GM12878 (cell line): ENCODE measurements at regions not wholly inside any gene's neighbourhood (a gene's known extent, or its start where the extent isn't known, plus 50 kb on each side); places are given as distances from the start of the nearest gene placed in this dataset.

ENCODE experiments used
- ATAC-seq: fragments of 200-7000 bp; cut with Tn5 transposase; 3 replicates; pipeline ENCODE4 v1.9.1; 2020; ENCODE audit warnings: mild to moderate bottlenecking, moderate library complexity
- BruUV-seq: library from RNA; stranded (reverse); fragments of 400-500 nt; replicated peaks from 2 replicates; lab custom pipeline; 2021; lab: Mats Ljungman, UMichigan
- CTCF ChIA-PET: fragments of 300-600 bp; sonication (Branson Sonifier 250); formaldehyde crosslinking; extraction: SDS; loops from one replicate; lab custom pipeline; 2021; ENCODE audit warnings: inconsistent platforms; lab: Yijun Ruan, JAX
- POLR2A ChIA-PET: fragments of 350-600 bp; formaldehyde crosslinking; extraction: SDS; loops from one replicate; lab custom pipeline; 2021; ENCODE audit warnings: inconsistent platforms; lab: Charles Lee
- RAD21 ChIA-PET: fragments of 300-600 bp; sonication (Branson Sonifier 250); formaldehyde crosslinking; loops from one replicate; lab custom pipeline; 2023; ENCODE audit warnings: antibody characterized with exemption; ENCODE audit not compliant: unreplicated experiment; lab: Charles Lee
- SMC1A ChIA-PET: fragments of 300-600 bp; sonication (Branson Sonifier 250); formaldehyde crosslinking; loops from one replicate; lab custom pipeline; 2023; ENCODE audit not compliant: unreplicated experiment, uncharacterized antibody; lab: Charles Lee
- DNase-seq: peaks from one replicate; pipeline ENCODE4 v3.0.0-alpha.2; 2011; ENCODE audit warnings: low read depth, low spot score
- FAIRE-seq: peaks from 3 replicates; lab custom pipeline; 2011; peaks lifted over from hg19 to GRCh38; lab: Jason Lieb, UNC
- H2AFZ ChIP-seq: 2 replicates; pipeline ENCODE4 v1.6.0; 2011; ENCODE audit warnings: low read depth, low read length, control low read depth; ENCODE audit not compliant: control insufficient read depth
- H3K27ac ChIP-seq: 2 replicates; pipeline ENCODE4 v1.5.1; 2011; ENCODE audit warnings: control low read depth; ENCODE audit not compliant: control insufficient read depth, insufficient read depth
- H3K27me3 ChIP-seq, 2 experiments: replicated peaks in 1 of 2; 2 replicates each; pipeline versions ENCODE4 v1.6.0 to v1.6.1; 2011; ENCODE audit warnings: low read length in 1 of 2; ENCODE audit not compliant: control insufficient read depth in 2 of 2, insufficient read depth in 2 of 2
- H3K36me3 ChIP-seq, 2 experiments: 2 replicates each; pipeline ENCODE4 v1.5.1; 2011; ENCODE audit warnings: low read length in 1 of 2; ENCODE audit not compliant: control insufficient read depth in 2 of 2, insufficient read depth in 2 of 2
- H3K4me1 ChIP-seq: 2 replicates; pipeline ENCODE4 v1.6.1; 2011; ENCODE audit warnings: mild to moderate bottlenecking, low read length, moderate library complexity, mixed read lengths; ENCODE audit not compliant: control insufficient read depth, insufficient read depth
- H3K4me2 ChIP-seq: 2 replicates; pipeline ENCODE4 v1.6.0; 2011; ENCODE audit warnings: control low read depth; ENCODE audit not compliant: control insufficient read depth, insufficient read depth
- H3K4me3 ChIP-seq: fragments of 200-600 bp; sonication (generic); 2 replicates; pipeline ENCODE4 v1.5.1; 2016
- H3K79me2 ChIP-seq: 2 replicates; pipeline ENCODE4 v1.6.0; 2011; ENCODE audit warnings: low read length; ENCODE audit not compliant: control insufficient read depth, insufficient read depth
- H3K9ac ChIP-seq: 2 replicates; pipeline ENCODE4 v1.8.0; 2011; ENCODE audit warnings: low read length, control low read depth, mixed read lengths; ENCODE audit not compliant: control insufficient read depth, insufficient read depth
- H3K9me3 ChIP-seq: replicated peaks from 3 replicates; pipeline ENCODE4 v1.5.1; 2011; ENCODE audit warnings: mild to moderate bottlenecking, low read length; ENCODE audit not compliant: control insufficient read depth, insufficient read depth
- H4K20me1 ChIP-seq: 2 replicates; pipeline ENCODE4 v1.6.0; 2011; ENCODE audit not compliant: control insufficient read depth, insufficient read depth
- BACH1 ChIP-seq: fragments of 450-650 bp; IDR thresholded peaks from 2 replicates; pipeline ENCODE4 v1.6.1; 2017; ENCODE audit warnings: mild to moderate bottlenecking, borderline replicate concordance
- BMI1 ChIP-seq: fragments of 450-650 bp; IDR thresholded peaks from 2 replicates; pipeline ENCODE4 v1.6.1; 2016; ENCODE audit warnings: mild to moderate bottlenecking, moderate library complexity, borderline replicate concordance
- CEBPB ChIP-seq, 2 experiments: fragments of 150-350 bp in 1 of 2; IDR thresholded peaks; 2 replicates each; pipeline ENCODE4 v1.6.1; 2012 to 2014; ENCODE audit warnings: low read depth in 2 of 2, low read length in 2 of 2, borderline replicate concordance in 1 of 2, inconsistent platforms in 1 of 2
- CHD4 ChIP-seq: fragments of 200-600 bp; sonication (generic); IDR thresholded peaks from 2 replicates; pipeline ENCODE4 v1.6.1; 2016; ENCODE audit warnings: mild to moderate bottlenecking
- EED ChIP-seq: sonication (generic); IDR thresholded peaks from 2 replicates; pipeline ENCODE4 v1.6.1; 2016; ENCODE audit warnings: antibody characterized with exemption, low read depth
- LARP7 ChIP-seq: fragments of 450-650 bp; IDR thresholded peaks from 2 replicates; pipeline ENCODE4 v1.6.1; 2017; ENCODE audit warnings: mild to moderate bottlenecking
- NR2F1 ChIP-seq: fragments of 450-650 bp; conservative IDR thresholded peaks from 2 replicates; pipeline ENCODE4 v1.6.1; 2017; ENCODE audit warnings: mild to moderate bottlenecking
- PAX8 ChIP-seq: fragments of 450-650 bp; IDR thresholded peaks from 2 replicates; pipeline ENCODE4 v1.6.1; 2017; ENCODE audit warnings: mild to moderate bottlenecking, moderate library complexity
- SIX5 ChIP-seq: IDR thresholded peaks from 2 replicates; pipeline ENCODE4 v1.6.1; 2011; ENCODE audit warnings: mild to moderate bottlenecking, low read depth, low read length, moderate library complexity; ENCODE audit not compliant: severe bottlenecking
- SMC3 ChIP-seq: IDR thresholded peaks from 2 replicates; pipeline ENCODE4 v1.6.1; 2011; ENCODE audit warnings: low read length, improper control_type of control experiment, borderline replicate concordance
- SP1 ChIP-seq: IDR thresholded peaks from one replicate; pipeline ENCODE4 v1.6.1; 2011; ENCODE audit warnings: low read depth, low read length
- TCF12 ChIP-seq: IDR thresholded peaks from 2 replicates; pipeline ENCODE4 v1.6.1; 2011; ENCODE audit warnings: low read depth, mild to moderate bottlenecking, low read length
- YBX1 ChIP-seq: fragments of 450-650 bp; IDR thresholded peaks from 2 replicates; pipeline ENCODE4 v1.6.1; 2016; ENCODE audit warnings: antibody characterized with exemption
- YY1 ChIP-seq: IDR thresholded peaks from 2 replicates; pipeline ENCODE4 v1.6.1; 2011; ENCODE audit warnings: low read depth, mild to moderate bottlenecking, low read length
- ZNF274 ChIP-seq: IDR thresholded peaks from one replicate; pipeline ENCODE4 v1.8.0; 2011; ENCODE audit not compliant: insufficient read length, insufficient read depth
- ZNF622 ChIP-seq: fragments of 450-650 bp; IDR thresholded peaks from 2 replicates; pipeline ENCODE4 v1.6.1; 2017; ENCODE audit warnings: mild to moderate bottlenecking, inconsistent platforms
- WGBS: methylation state at CpG from one replicate; pipeline ENCODE4 v1.1.6; 2016; ENCODE audit warnings: low lambda C conversion rate; ENCODE audit not compliant: insufficient replicate concordance, insufficient coverage; ENCODE audit errors: missing lambda C conversion rate; 5-methylcytosine and 5-hydroxymethylcytosine counted together
- in situ Hi-C: fragments of 300-500 bp; cut with MboI; formaldehyde crosslinking; loops from 9 replicates; pipeline ENCODE4 v1.14.3; 2018; ENCODE audit warnings: mixed read lengths
- intact Hi-C: fragments of 100-400 bp; cut with micrococcal nuclease; formaldehyde crosslinking; loops from one replicate; pipeline ENCODE4 v1.14.2; 2022; ENCODE audit not compliant: unreplicated experiment
- TF ChIP-seq, protein P1 (sequence below): fragments of 450-650 bp; IDR thresholded peaks from 2 replicates; pipeline ENCODE4 v1.6.1; 2017; ENCODE audit warnings: mild to moderate bottlenecking, moderate library complexity
- TF ChIP-seq, protein P2 (sequence below): fragments of 150-350 bp; IDR thresholded peaks from 2 replicates; pipeline ENCODE4 v1.6.1; 2016; ENCODE audit warnings: low read depth, low read length

DNA sequence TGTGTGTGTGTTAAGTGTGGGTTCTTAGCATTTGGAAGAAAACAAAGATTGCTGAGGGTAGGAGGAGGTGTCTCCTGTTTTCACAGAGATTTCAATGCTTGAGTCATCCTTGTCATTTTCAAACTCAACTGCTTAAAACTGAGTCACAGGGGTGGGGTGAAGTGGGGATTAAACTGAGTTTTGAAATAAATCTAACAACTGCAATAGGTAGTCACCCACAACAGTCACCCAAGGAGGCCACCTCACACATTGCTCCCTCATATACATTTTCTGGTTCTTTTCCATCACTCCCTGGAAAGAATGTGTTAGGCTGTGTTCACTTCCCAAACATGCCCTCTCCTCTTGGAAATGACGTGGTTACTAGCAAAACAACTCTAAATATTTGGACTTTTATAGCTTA lies 187.7 kb upstream of the CMC1 start:
- ATAC-seq (peak; percentile 33), DNase-seq (no peak), FAIRE-seq (no peak)
- Histone ChIP-seq H4K20me1 (no peaks in the 10 kb centered on the region), H3K36me3 (no peaks in the 10 kb centered on the region), H3K9me3 (no peaks in the 10 kb centered on the region), H3K27ac (no peak overlapping the region), H3K9ac (no peak overlapping the region), H3K4me3 (no peak overlapping the region), H2AFZ (no peak overlapping the region), H3K27me3 (no peaks in the 10 kb centered on the region), H3K4me1 (no peaks in the 10 kb centered on the region), H3K79me2 (no peaks in the 10 kb centered on the region), H3K4me2 (no peak overlapping the region)
- intact Hi-C loops (no loop called here), in situ Hi-C loops (no loop called here)
- ChIA-PET CTCF (interaction anchor here (0.9 to 1.2 kb wide), 2 partner anchors 11 to 122 kb away, joined by 3 read pairs; no protein-coding TSS in a partner anchor), RAD21 (interaction anchor here (1.0 to 6.4 kb wide), 5 partner anchors 13 to 331 kb away, joined by 3 to 46 read pairs (median 4); no protein-coding TSS in a partner anchor), SMC1A (interaction anchor here (0.7 to 9.2 kb wide), 12 partner anchors 13 to 342 kb away, joined by 3 to 77 read pairs (median 4); no protein-coding TSS in a partner anchor), POLR2A (interaction anchor here (1.0 to 2.0 kb wide), 3 partner anchors 10 to 331 kb away, joined by 3 to 4 read pairs (median 3); no protein-coding TSS in a partner anchor)
- BruUV-seq: no TSS peak
- 0% methylated on average over 1 of the region's 1 CpG for WGBS
- TF ChIP-seq LARP7: no peak
- no peak for TF ChIP-seq SMC3
- TF ChIP-seq SIX5: no peak
- no peak for TF ChIP-seq BMI1
- no peak for TF ChIP-seq ZNF622
- no peak for TF ChIP-seq CHD4
- TF ChIP-seq ZNF274: no peak
- no peak for TF ChIP-seq CEBPB (IDR thresholded peaks at IDR 0.05; ENCODE audit: borderline replicate concordance in 1 of 2, low read depth in 2 of 2, low read length in 2 of 2)
- no peak for TF ChIP-seq SP1
- TF ChIP-seq, protein P1, sequence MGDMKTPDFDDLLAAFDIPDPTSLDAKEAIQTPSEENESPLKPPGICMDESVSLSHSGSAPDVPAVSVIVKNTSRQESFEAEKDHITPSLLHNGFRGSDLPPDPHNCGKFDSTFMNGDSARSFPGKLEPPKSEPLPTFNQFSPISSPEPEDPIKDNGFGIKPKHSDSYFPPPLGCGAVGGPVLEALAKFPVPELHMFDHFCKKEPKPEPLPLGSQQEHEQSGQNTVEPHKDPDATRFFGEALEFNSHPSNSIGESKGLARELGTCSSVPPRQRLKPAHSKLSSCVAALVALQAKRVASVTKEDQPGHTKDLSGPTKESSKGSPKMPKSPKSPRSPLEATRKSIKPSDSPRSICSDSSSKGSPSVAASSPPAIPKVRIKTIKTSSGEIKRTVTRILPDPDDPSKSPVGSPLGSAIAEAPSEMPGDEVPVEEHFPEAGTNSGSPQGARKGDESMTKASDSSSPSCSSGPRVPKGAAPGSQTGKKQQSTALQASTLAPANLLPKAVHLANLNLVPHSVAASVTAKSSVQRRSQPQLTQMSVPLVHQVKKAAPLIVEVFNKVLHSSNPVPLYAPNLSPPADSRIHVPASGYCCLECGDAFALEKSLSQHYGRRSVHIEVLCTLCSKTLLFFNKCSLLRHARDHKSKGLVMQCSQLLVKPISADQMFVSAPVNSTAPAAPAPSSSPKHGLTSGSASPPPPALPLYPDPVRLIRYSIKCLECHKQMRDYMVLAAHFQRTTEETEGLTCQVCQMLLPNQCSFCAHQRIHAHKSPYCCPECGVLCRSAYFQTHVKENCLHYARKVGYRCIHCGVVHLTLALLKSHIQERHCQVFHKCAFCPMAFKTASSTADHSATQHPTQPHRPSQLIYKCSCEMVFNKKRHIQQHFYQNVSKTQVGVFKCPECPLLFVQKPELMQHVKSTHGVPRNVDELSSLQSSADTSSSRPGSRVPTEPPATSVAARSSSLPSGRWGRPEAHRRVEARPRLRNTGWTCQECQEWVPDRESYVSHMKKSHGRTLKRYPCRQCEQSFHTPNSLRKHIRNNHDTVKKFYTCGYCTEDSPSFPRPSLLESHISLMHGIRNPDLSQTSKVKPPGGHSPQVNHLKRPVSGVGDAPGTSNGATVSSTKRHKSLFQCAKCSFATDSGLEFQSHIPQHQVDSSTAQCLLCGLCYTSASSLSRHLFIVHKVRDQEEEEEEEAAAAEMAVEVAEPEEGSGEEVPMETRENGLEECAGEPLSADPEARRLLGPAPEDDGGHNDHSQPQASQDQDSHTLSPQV: no peak
- TF ChIP-seq EED: no peak
- TF ChIP-seq YY1: no peak
- TF ChIP-seq YBX1: no peak
- no peak for TF ChIP-seq NR2F1
- TF ChIP-seq BACH1: no peak
- TF ChIP-seq TCF12: no peak
- TF ChIP-seq PAX8: no peak
- TF ChIP-seq, protein P2, sequence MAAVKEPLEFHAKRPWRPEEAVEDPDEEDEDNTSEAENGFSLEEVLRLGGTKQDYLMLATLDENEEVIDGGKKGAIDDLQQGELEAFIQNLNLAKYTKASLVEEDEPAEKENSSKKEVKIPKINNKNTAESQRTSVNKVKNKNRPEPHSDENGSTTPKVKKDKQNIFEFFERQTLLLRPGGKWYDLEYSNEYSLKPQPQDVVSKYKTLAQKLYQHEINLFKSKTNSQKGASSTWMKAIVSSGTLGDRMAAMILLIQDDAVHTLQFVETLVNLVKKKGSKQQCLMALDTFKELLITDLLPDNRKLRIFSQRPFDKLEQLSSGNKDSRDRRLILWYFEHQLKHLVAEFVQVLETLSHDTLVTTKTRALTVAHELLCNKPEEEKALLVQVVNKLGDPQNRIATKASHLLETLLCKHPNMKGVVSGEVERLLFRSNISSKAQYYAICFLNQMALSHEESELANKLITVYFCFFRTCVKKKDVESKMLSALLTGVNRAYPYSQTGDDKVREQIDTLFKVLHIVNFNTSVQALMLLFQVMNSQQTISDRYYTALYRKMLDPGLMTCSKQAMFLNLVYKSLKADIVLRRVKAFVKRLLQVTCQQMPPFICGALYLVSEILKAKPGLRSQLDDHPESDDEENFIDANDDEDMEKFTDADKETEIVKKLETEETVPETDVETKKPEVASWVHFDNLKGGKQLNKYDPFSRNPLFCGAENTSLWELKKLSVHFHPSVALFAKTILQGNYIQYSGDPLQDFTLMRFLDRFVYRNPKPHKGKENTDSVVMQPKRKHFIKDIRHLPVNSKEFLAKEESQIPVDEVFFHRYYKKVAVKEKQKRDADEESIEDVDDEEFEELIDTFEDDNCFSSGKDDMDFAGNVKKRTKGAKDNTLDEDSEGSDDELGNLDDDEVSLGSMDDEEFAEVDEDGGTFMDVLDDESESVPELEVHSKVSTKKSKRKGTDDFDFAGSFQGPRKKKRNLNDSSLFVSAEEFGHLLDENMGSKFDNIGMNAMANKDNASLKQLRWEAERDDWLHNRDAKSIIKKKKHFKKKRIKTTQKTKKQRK: no peak
